CD4-positive, alpha-beta T cell treated with Interleukin-17A for 4 hours (primary cell): ENCODE measurements at regions not wholly inside any gene's neighbourhood (a gene's known extent, or its start where the extent isn't known, plus 50 kb on each side); places are given as distances from the start of the nearest gene placed in this dataset.
A peak's percentile ranks its signal among the peaks of the same experiment; 100 is the strongest.

Experiments
- DNase-seq: peaks from one replicate; pipeline ENCODE4 v3.0.0-alpha.2; 2020; ENCODE audit warnings: mixed read lengths

- DNase-seq: no peak
Observed at GRCh38 chr6:100267721-100268123, 197.0 kb downstream of the SIM1 start.

GRCh38 chr6:100266494-100267401 is 198.0 kb downstream of the SIM1 start:
- no peak for DNase-seq

- DNase-seq: no peak
Observed at GRCh38 chr6:100262086-100262485, 202.6 kb downstream of the SIM1 start.

GRCh38 chr6:100261486-100261885 is 203.2 kb downstream of the SIM1 start:
- DNase-seq: no peak

GRCh38 chr6:100260584-100260983 is 204.1 kb downstream of the SIM1 start:
- no peak for DNase-seq

GRCh38 chr6:100259865-100260264 is 204.9 kb downstream of the SIM1 start:
- no peak for DNase-seq

- no peak for DNase-seq
Observed at GRCh38 chr6:100258752-100259151, 206.0 kb downstream of the SIM1 start.

- DNase-seq: no peak
Observed at GRCh38 chr6:100257793-100258395, 206.8 kb downstream of the SIM1 start.

GRCh38 chr6:100255701-100256100 is 209.0 kb downstream of the SIM1 start:
- DNase-seq: no peak

- no peak for DNase-seq
Observed at GRCh38 chr6:100247123-100247522, 217.6 kb downstream of the SIM1 start.

GRCh38 chr6:100246206-100246605 is 218.5 kb downstream of the SIM1 start:
- DNase-seq: no peak

GRCh38 chr6:100240798-100241197 is 223.9 kb downstream of the SIM1 start:
- DNase-seq: no peak

- DNase-seq: no peak
Observed at GRCh38 chr6:100237821-100238220, 226.9 kb downstream of the SIM1 start.

- DNase-seq: no peak
Observed at GRCh38 chr6:100236389-100236788, 228.3 kb downstream of the SIM1 start.

GRCh38 chr6:100235631-100236030 is 229.1 kb downstream of the SIM1 start:
- DNase-seq: no peak

- DNase-seq: no peak
Observed at GRCh38 chr6:100234625-100235024, 230.1 kb downstream of the SIM1 start.

- DNase-seq: no peak
Observed at GRCh38 chr6:100232781-100233573, 231.7 kb downstream of the SIM1 start.

GRCh38 chr6:100230953-100231316 is 233.8 kb downstream of the SIM1 start:
- DNase-seq: no peak

GRCh38 chr6:100230115-100230952 is 234.4 kb downstream of the SIM1 start:
- no peak for DNase-seq

- no peak for DNase-seq
Observed at GRCh38 chr6:100229512-100229911, 235.2 kb downstream of the SIM1 start.

GRCh38 chr6:100228834-100229441 is 234.9 kb upstream of the MCHR2 start:
- DNase-seq: peak; percentile 19

GRCh38 chr6:100228437-100228833 is 234.4 kb upstream of the MCHR2 start:
- DNase-seq: no peak
